Psoas muscle (tissue), 7 donors: ENCODE measurements at regions not wholly inside any gene's neighbourhood (a gene's known extent, or its start where the extent isn't known, plus 50 kb on each side); places are given as distances from the start of the nearest gene placed in this dataset.

ENCODE experiments used
- ATAC-seq, 4 donors: fragments of 200-7000 bp; cut with Tn5 transposase; one replicate each; pipeline ENCODE4 v1.9.1; 2020; ENCODE audit warnings: moderate library complexity in 3 of 4, mild to moderate bottlenecking in 2 of 4
- DNase-seq, 2 donors: peaks; one replicate each; pipeline ENCODE4 v3.0.0-alpha.2; 2020
- H3K27ac ChIP-seq: fragments of 200-600 bp; one replicate; pipeline ENCODE4 v1.8.0; 2022
- H3K27me3 ChIP-seq, 3 donors: fragments of 200-600 bp in 1 of 3; one replicate each; pipeline versions ENCODE4 v1.6.1 to v1.8.0; 2013 to 2022; ENCODE audit warnings: low read length in 2 of 3, mild to moderate bottlenecking in 2 of 3, moderate library complexity in 1 of 3; ENCODE audit not compliant: insufficient read depth in 3 of 3
- H3K36me3 ChIP-seq, 2 donors: fragments of 200-600 bp in 1 of 2; one replicate each; pipeline versions ENCODE4 v1.6.1 to v1.8.0; 2013 to 2022; ENCODE audit warnings: low read depth in 1 of 2, mild to moderate bottlenecking in 1 of 2, moderate library complexity in 1 of 2; ENCODE audit not compliant: insufficient read depth in 1 of 2
- H3K4me1 ChIP-seq: fragments of 200-600 bp; one replicate; pipeline ENCODE4 v1.8.0; 2022
- H3K4me3 ChIP-seq: fragments of 200-600 bp; one replicate; pipeline ENCODE4 v1.8.0; 2022; ENCODE audit warnings: mild to moderate bottlenecking
- H3K9me3 ChIP-seq: fragments of 200-600 bp; one replicate; pipeline ENCODE4 v1.8.0; 2022
- CTCF ChIP-seq: fragments of 200-600 bp; IDR thresholded peaks from one replicate; pipeline ENCODE4 v1.8.0; 2022; ENCODE audit warnings: antibody characterized with exemption
- WGBS, 3 donors: extraction: QIAGEN DNeasy Blood & Tissue Kit; methylation state at CpG; one replicate each; pipeline versions ENCODE4 v1.1.6 to v1.1.7; 2013; 5-methylcytosine and 5-hydroxymethylcytosine counted together
- intact Hi-C, 2 donors: fragments of 100-400 bp; cut with DNase I; formaldehyde crosslinking; loops; one replicate each; pipeline versions ENCODE4 v1.11.0 to v1.14.2; 2022
- donor health status: healthy with polysubstance abuse.
- donor health status: DM: no; HTN: no; CAD: no; lungs with moderate emphysema.
- donor health status: Bipolar disorder and iron deficiency.
- donor health status: healthy.
- donor health status: DM: yes; HTN: yes; CAD: no.
- donor health status: DM: no; HTN: no; CAD: no.
- donor health status: DM: yes; HTN: yes; CAD: no.

- Histone ChIP-seq H3K4me3 (no peak overlapping the region), H3K27ac (no peak overlapping the region), H3K27me3 (no peaks in the 10 kb centered on the region), H3K9me3 (no peaks in the 10 kb centered on the region), H3K36me3 (no peaks in the 10 kb centered on the region), H3K4me1 (no peaks in the 10 kb centered on the region)
- ATAC-seq = no peak
- DNase-seq = no peak
- TF ChIP-seq CTCF = no peak
- intact Hi-C loops = no loop called here
- WGBS, 3 donors = 63 to 70% (median 66%) methylated on average over 7 of the region's 7 CpGs
Observed at GRCh38 chr15:36362509-36362915, 216.9 kb upstream of the CDIN1 start.

DNA sequence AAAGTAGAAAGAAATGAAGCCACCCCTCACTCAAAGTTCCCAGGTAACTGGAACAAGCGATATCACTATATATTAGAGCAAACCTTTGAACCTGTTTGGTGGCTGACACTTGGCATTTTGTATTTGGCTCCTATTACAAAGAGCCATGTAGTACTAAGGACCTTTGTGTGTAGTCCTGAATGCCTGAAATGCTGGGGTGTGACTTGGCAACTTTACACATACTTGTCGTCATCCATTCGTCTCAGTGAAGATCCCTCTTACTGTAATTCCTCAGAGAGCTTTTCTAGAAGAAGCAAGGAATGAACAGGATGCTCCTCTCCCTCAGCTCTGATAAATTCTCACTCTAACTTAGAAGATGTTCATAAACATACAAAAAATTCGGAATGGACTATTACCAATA is 216.1 kb upstream of the CDIN1 start:
- intact Hi-C loops = no loop called here
- H3K27me3 ChIP-seq = no peaks in the 10 kb centered on the region
- no peak for TF ChIP-seq CTCF
- H3K36me3 ChIP-seq = no peaks in the 10 kb centered on the region
- WGBS, 3 donors = 30 to 43% (median 31%) methylated on average over 4 of the region's 4 CpGs
- ATAC-seq = no peak
- H3K4me1 ChIP-seq = no peaks in the 10 kb centered on the region
- H3K4me3 ChIP-seq = no peak overlapping the region
- DNase-seq = no peak
- H3K9me3 ChIP-seq = no peaks in the 10 kb centered on the region
- no peak overlapping the region for H3K27ac ChIP-seq

DNA sequence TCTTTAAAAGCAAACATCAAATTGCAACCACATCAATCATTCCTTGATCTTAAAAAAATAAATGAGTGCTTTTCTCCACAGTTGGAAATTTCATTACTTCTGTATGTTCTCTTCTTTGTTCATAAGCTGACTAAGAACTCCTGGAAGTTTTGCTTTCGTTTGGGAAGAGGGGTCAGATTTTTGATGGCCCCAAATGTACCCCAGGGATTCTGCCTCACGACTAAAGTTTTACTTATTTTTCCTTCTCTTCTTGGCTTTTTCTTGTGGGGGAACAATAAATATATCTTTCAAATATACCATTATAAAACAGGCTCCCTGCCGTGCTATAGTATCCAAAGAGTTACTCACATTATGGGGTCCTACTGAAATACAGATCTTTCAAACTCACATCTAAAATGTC is 215.0 kb upstream of the CDIN1 start:
- no peak for TF ChIP-seq CTCF
- Histone ChIP-seq H3K36me3 (no peaks in the 10 kb centered on the region), H3K4me3 (no peak overlapping the region), H3K27ac (no peak overlapping the region), H3K9me3 (no peaks in the 10 kb centered on the region), H3K27me3 (no peaks in the 10 kb centered on the region), H3K4me1 (no peaks in the 10 kb centered on the region)
- intact Hi-C loops = no loop called here
- no peak for ATAC-seq
- 33 to 35% (median 34%) methylated on average over 3 of the region's 3 CpGs for WGBS, 3 donors
- DNase-seq = no peak

DNA sequence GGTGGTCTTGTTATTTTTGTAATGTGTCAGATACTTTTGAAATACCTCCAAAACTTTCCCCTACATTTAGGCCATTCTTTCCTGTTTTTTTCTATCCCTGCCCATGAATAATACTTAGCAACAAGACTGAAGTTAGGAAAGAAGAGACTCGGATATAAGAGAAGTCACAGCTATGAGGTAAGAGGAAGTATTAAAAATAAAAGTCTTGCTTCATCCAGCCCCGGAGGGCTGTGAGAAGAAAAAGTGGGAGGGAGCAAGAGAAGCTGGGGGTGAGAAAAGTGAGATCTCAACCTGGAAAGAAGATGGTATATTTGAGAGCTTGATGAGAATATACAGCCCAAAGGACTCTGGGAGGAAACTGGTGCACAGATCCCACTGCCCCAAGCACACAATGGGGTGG is 213.5 kb upstream of the CDIN1 start:
- intact Hi-C loops = no loop called here
- no peak for TF ChIP-seq CTCF
- Histone ChIP-seq H3K9me3 (no peaks in the 10 kb centered on the region), H3K4me3 (no peak overlapping the region), H3K27ac (no peak overlapping the region), H3K27me3 (no peaks in the 10 kb centered on the region), H3K4me1 (no peaks in the 10 kb centered on the region), H3K36me3 (no peaks in the 10 kb centered on the region)
- ATAC-seq (no peak), DNase-seq (no peak)
- 51 to 60% (median 54%) methylated on average over 2 of the region's 2 CpGs for WGBS, 3 donors

DNA sequence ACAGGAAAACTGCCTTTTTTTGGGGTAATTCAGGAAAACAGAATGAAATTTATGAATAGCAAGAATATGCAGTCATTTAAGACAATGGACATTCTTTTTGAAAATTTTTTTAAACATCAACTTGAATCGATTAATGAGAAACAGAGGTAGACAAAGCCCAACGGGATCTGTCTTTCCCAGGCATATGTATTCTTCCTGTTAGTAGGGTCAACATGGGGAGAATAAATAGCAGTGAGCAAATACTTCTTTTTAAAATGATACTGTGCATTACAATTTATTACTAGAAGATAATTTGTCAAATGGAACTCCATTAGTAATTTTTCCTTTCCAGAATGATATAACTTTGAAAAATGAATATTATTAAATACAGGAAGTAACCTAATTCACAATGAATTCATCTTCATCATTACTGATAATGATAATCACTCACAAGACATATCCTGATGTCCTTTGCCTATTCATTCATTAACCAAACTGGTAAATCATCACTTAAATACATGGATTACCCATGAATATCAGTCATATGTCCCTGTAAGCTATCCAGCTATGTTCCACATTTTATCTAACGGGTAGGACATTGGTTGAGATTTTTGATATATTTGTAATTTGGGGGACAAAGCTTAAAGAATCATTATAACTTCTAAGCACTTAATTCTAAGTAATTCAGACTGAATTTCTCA is 209.2 kb upstream of the CDIN1 start:
- intact Hi-C loops = loop anchor here in 1 of 2 donors (5.0 kb wide), 1 partner anchor 853 kb away; no protein-coding TSS in a partner anchor
- 64 to 80% (median 77%) methylated on average over 3 of the region's 3 CpGs for WGBS, 3 donors
- no peaks in the 10 kb centered on the region for H3K4me1 ChIP-seq
- no peak for TF ChIP-seq CTCF
- H3K9me3 ChIP-seq = no peaks in the 10 kb centered on the region
- H3K27ac ChIP-seq = no peak overlapping the region
- DNase-seq (no peak), ATAC-seq (no peak)
- H3K27me3 ChIP-seq = no peaks in the 10 kb centered on the region
- no peaks in the 10 kb centered on the region for H3K36me3 ChIP-seq
- H3K4me3 ChIP-seq = no peak overlapping the region
